GM12878 (cell line): ENCODE measurements at regions not wholly inside any gene's neighbourhood (a gene's known extent, or its start where the extent isn't known, plus 50 kb on each side); places are given as distances from the start of the nearest gene placed in this dataset.

ENCODE experiments used
- ASH2L ChIP-seq: fragments of 300-600, 200-600 bp; sonication (generic); IDR thresholded peaks from 2 replicates; pipeline ENCODE4 v1.6.1; 2017; ENCODE audit warnings: low read depth, mild to moderate bottlenecking, borderline replicate concordance
- ATF3 ChIP-seq: IDR thresholded peaks from 2 replicates; pipeline ENCODE4 v1.6.1; 2011; ENCODE audit warnings: low read depth, mild to moderate bottlenecking, low read length, moderate library complexity, borderline replicate concordance; ENCODE audit errors: extremely low read depth
- BCL11A ChIP-seq: IDR thresholded peaks from 2 replicates; pipeline ENCODE4 v1.6.1; 2011; ENCODE audit warnings: low read depth, low read length
- BMI1 ChIP-seq: fragments of 450-650 bp; IDR thresholded peaks from 2 replicates; pipeline ENCODE4 v1.6.1; 2016; ENCODE audit warnings: mild to moderate bottlenecking, moderate library complexity, borderline replicate concordance
- EGR1 ChIP-seq, 2 experiments: IDR thresholded peaks; 1 replicate in 1 of 2; 2 replicates in 1 of 2; pipeline ENCODE4 v1.6.1; 2011 to 2012; ENCODE audit warnings: low read depth in 2 of 2, low read length in 2 of 2, borderline replicate concordance in 1 of 2, mild to moderate bottlenecking in 1 of 2, moderate library complexity in 1 of 2
- ETV6 ChIP-seq, 2 experiments: fragments of 450-650 bp in 1 of 2; IDR thresholded peaks in 1 of 2; conservative IDR thresholded peaks in 1 of 2; 2 replicates each; pipeline ENCODE4 v1.6.1; 2014; ENCODE audit warnings: antibody characterized with exemption in 1 of 2, borderline replicate concordance in 1 of 2, low read depth in 1 of 2, mild to moderate bottlenecking in 1 of 2, moderate library complexity in 1 of 2
- FOS ChIP-seq: IDR thresholded peaks from 3 replicates; pipeline ENCODE4 v1.6.1; 2011; ENCODE audit warnings: borderline replicate concordance; ENCODE audit not compliant: insufficient read length; ENCODE audit errors: extremely low read depth
- IRF4 ChIP-seq: IDR thresholded peaks from 2 replicates; pipeline ENCODE4 v1.6.1; 2011; ENCODE audit warnings: low read depth, low read length
- MXI1 ChIP-seq: fragments of 150-350 bp; IDR thresholded peaks from 2 replicates; pipeline ENCODE4 v1.6.1; 2011; ENCODE audit warnings: low read depth, mild to moderate bottlenecking, inconsistent platforms, low read length, improper control_type of control experiment
- NR2F1 ChIP-seq: fragments of 450-650 bp; conservative IDR thresholded peaks from 2 replicates; pipeline ENCODE4 v1.6.1; 2017; ENCODE audit warnings: mild to moderate bottlenecking
- PML ChIP-seq: IDR thresholded peaks from 2 replicates; pipeline ENCODE4 v1.6.1; 2012; ENCODE audit warnings: low read length, inconsistent platforms
- PRDM15 ChIP-seq: fragments of 450-650 bp; formaldehyde crosslinking; IDR thresholded peaks from 2 replicates; pipeline ENCODE4 v1.4.0; 2020; ENCODE audit warnings: mild to moderate bottlenecking, moderate library complexity
- RB1 ChIP-seq: fragments of 450-650 bp; formaldehyde crosslinking; IDR thresholded peaks from 2 replicates; pipeline ENCODE4 v1.6.1; 2017; ENCODE audit warnings: mild to moderate bottlenecking, borderline replicate concordance
- RBBP5 ChIP-seq: fragments of 200-600 bp; sonication (generic); conservative IDR thresholded peaks from 2 replicates; pipeline ENCODE4 v1.6.1; 2016
- SKIL ChIP-seq: fragments of 450-650 bp; IDR thresholded peaks from 2 replicates; pipeline ENCODE4 v1.6.1; 2017; ENCODE audit warnings: mild to moderate bottlenecking, low read depth, inconsistent platforms; ENCODE audit not compliant: poor library complexity, severe bottlenecking
- SUPT20H ChIP-seq: IDR thresholded peaks from 2 replicates; pipeline ENCODE4 v1.6.1; 2011; ENCODE audit warnings: low read depth, mild to moderate bottlenecking, low read length, moderate library complexity, borderline replicate concordance; ENCODE audit not compliant: control insufficient read depth
- TARDBP ChIP-seq: IDR thresholded peaks from 2 replicates; pipeline ENCODE4 v1.6.1; 2016; ENCODE audit warnings: borderline replicate concordance
- USF1 ChIP-seq: IDR thresholded peaks from 2 replicates; pipeline ENCODE4 v1.6.1; 2011; ENCODE audit warnings: borderline replicate concordance, low read depth, mild to moderate bottlenecking, moderate library complexity, mixed read lengths, low read length; ENCODE audit not compliant: insufficient read depth; ENCODE audit errors: extremely low read length
- ZNF687 ChIP-seq: fragments of 450-650 bp; IDR thresholded peaks from 2 replicates; pipeline ENCODE4 v1.6.1; 2017; ENCODE audit warnings: mild to moderate bottlenecking, moderate library complexity

GRCh38 chr2:147632198-147632597, 212.6 kb upstream of the ACVR2A start (continued):
- TF ChIP-seq BCL11A (0 out of 2 replicates have a peak, but pooled peaks have one; percentile 2), MXI1 (no peak), ASH2L (no peak), BMI1 (no peak), ETV6 (conservative IDR thresholded peaks at IDR 0.05 in 1 of 2, IDR thresholded peaks at IDR 0.05 in 1 of 2; ENCODE audit: borderline replicate concordance in 1 of 2, low read depth in 1 of 2) (peak in 1 of 2 experiments; percentile 88; a peak in 2 of 4 replicates), EGR1 (IDR thresholded peaks at IDR 0.05; ENCODE audit: borderline replicate concordance in 1 of 2, low read depth in 2 of 2, low read length in 2 of 2) (no peak), PRDM15 (CRISPR knock-in tag) (no peak), FOS (no peak), TARDBP (no peak), PML (no peak), ZNF687 (no peak), NR2F1 (no peak), RB1 (no peak), RBBP5 (no peak), ATF3 (no peak), IRF4 (no peak), USF1 (no peak), SUPT20H (no peak), SKIL (no peak)
